Kidney capillary endothelial cell (primary cell): ENCODE measurements at regions not wholly inside any gene's neighbourhood (a gene's known extent, or its start where the extent isn't known, plus 50 kb on each side); places are given as distances from the start of the nearest gene placed in this dataset.
A peak's percentile ranks its signal among the peaks of the same experiment; 100 is the strongest.

Source experiments
- DNase-seq: peaks from one replicate; pipeline ENCODE4 v3.0.0-alpha.2; 2018; ENCODE audit warnings: low spot score

DNA sequence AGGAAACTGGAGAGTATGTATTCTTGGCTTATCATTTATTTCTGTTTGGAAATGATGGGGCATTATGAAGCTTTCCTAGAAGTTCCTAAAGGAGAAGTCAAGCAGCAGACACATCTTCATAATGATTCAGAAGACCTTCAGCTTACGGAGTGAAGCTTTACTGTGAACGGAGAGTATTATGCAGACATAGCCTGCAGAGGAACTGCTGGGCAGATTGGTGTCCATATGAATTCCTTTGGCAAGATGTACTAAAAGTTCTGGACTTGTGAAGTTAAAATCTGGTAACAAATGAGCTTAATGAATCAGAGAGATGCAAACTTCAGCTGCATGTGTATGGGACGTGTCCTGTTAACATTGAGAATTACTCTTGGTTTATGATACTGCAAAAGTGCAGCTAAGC is 60.1 kb downstream of the NABP1 start:
- DNase-seq, result no peak

DNA sequence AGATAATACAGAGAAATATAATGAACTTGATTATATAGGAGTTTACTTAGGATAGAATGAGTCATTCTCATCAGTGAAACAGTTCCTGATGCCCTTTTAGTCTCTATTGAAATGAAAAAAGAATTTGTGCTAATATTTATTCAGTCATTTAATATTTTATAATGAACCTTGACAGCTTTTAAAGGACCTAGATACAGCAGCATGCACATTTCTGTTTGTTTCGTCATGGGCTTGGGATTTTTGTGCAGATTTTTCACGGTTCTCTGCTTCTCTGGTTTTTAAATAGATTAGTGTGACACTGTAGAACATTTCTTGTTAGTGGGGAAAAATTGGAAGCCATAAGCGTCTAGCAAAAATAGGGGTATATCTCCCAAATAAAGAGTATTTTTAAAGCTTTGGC is 60.7 kb downstream of the NABP1 start:
- DNase-seq, result no peak

DNA sequence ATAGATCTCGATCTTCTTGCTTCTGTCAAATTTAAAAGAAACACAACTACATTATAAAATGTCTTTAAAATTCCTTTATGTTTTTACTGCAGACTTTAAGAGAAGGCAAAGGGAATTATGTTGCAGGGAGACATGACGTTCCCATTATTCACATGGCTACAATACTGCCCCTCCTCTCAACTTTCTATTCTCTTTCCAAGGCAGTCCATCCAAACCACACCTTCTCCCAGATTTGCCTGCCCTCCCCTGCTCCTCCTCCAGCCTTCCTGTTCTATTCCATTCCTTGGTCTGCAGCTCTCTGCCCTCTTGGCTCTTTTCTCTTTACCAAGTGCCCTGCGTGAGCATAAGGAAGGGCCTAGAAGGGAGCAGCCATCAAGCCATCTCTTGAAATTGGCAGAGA is 61.3 kb downstream of the NABP1 start:
- DNase-seq, result no peak

DNA sequence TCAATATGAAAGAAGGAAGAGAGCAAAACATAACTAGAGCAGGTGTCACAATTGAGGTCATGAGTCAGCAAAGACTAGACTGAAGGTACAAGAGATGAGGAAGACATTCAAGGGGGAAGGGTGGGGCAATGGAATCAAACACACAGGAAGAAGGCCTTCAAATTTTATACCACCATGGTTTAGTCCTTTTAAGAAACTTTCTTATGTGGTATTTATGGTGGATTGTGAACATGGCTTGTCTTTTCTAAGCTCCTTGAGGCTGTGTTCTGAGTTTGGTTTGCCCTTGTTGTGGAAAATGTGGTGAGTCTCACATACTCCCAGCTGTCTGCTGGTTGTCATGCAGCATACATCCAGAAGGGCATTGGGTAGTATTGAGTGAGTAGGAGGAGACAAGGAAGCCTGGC is 62.1 kb downstream of the NABP1 start:
- DNase-seq, result no peak

DNA sequence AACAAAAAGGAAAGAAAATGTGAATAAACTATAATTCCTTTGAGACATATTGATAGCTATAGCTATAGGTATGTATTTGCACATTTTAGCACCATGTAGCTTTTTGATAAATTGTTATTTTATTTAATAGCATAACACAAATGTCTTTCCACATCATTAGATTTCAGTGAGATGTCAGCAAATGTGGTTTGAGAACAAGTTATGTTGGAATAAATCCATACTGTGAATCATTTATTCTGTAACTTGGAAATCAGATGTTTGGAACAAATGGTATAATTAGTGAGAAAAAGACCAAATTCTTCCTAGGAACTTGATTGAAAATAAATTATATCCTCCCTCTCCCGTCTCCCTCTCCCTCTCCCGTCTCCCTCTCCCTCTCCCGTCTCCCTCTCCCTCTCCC is 62.8 kb downstream of the NABP1 start:
- DNase-seq, result no peak

DNA sequence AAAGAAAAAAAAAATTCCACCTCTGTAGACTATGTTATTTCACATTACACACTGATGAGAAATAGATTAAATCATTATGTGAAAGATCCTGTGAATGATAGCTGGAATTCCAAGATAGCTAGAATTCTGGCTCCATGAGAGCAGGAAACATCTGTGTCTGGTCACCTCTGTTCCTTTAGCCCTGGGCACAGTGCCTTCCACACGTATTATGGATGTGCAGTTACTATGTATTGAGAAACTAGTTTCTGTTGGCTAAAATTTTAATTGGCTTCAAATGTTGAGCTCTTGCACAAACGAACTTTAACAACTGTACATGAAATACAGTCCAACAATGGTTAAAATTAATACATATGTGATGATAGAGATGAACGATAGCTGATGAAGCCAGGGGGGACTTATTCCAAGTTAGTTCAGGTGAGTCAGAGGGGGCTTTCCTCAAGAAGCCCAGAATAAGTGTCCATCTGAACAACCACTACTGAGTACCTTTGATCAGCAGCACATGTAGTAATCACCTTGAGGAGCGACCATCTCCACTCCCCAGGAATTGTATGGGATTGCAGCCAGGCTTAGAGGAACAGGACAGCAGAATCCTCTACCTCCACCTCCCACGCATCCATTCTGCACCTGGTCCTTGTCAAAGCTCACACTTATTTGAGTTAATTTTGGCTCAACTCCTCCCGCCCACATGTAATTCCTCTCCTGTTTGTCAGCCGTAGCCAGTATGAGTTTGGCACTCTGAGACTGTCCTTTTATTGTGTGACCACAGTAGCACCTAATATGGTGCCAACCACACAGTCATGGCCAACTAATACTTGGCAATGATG is 68.6 kb downstream of the NABP1 start:
- no peak for DNase-seq

DNA sequence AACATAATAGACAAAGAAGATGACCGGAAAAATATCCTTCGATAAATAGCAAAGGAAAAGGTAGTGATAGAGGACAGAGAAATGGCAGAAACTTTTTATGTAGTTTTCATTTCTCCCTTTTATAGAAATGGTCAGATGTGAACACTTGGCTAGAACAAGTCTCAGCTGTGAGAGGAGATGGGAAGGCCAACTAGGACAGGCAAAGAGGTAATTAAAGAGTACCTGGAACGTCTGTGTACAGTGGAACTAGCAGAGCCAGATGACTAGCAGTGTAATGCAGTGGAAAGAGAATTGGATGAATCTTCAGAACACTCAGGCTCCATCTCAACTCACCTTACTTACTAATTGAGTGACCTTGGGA is 69.2 kb downstream of the NABP1 start:
- DNase-seq, result no peak

DNA sequence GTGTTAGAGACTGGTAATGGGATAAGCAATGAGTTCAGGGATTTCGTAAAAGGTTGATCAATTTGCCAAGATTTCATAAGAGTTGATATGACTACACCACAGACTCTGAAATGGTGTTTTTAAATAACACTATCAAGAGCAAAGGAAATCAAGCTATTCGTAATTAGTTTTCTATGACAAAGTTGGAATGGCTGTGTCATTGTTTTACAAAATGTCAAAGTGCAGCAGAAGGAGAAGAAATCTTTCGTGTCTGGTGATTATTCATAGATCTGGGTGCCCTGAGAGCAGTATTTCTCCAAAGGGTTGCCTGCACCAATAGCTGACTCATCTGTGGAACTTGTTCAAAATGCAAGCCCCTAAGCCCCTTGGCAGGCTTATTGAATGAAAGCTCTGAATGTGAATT is 70.1 kb downstream of the NABP1 start:
- no peak for DNase-seq

DNA sequence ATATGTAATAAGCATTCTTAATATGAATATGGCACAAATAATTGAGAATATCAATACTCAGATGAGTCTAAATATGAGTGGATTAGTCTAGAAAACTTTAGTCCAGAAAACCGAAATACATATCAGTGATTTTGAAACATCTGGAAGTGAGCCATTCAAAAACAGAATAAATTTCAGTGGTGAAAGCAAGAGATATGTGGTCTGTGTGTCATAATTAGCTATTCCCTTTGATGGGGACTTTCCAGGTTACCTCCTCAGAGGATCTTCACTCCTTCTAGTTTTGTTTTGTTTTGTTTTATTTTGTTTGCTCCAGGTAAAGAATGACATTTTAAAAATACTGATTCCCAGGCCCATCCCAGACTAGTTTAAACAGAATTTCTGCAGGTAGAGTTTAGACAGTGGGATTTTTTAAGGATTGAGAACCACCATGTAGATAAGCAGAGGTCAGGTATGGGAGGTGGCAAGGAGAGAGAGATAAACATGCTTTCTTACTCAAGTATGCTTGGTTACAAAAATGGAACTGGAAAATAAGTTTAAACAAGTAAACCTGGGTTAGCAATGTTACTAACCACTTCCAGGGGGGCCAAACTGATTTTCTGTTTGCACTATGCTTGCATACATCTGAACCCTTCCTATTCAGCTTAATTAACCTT is 70.7 kb downstream of the NABP1 start:
- DNase-seq, result no peak

DNA sequence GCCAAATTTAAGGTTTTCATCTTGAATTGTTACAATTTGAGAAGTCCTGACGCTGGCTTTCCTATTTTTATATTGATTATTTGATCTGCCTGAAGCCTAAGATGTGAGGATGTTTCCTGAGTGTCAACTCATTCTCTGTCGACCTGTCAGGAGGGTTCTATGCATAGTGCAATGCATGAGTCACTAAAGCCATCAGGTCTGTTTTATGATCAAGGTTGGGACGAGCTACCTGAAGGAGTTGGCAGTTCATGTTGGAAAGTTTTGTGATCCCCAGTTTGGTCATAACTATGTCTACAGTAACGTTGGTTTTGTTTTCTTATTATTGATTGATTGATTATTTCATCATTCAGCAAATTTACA is 71.2 kb downstream of the NABP1 start:
- no peak for DNase-seq

DNA sequence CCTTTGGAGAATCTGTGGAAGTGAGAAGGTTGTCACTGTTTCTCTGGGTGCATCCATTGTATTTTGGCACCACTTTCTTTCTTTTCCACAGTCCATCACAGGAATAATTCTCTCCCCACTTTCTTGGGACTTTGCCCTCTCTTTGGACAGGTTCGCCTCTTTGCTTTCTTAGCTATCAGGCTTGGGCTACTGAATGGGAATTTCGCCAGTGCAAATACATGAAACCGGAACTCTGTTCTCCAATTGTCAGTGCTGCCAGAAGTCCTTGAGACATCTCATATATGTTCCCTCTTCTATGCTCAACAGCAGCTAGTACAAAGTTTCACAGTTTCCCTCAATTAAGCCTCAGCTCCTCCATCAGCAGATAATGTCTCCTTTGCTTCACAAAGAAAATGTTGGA is 76.2 kb downstream of the NABP1 start:
- no peak for DNase-seq

DNA sequence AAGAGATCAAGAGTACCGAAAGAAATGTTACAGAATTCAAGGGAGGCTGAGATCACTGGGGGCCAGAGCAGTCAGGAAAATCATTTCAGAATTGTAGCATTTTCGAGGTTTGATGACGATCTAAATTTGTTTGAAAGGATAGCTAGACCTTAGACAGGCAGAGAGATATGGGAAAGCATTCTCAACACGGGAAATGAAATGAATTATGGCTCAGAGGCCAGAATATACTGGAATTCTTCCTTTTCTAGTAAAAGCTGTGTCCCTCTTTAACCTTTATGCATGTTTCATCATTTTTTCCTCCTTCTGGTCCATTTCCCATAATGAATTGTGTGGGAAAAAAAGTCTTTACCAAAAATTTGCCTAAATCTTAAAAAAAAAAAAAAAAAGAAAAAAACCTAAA is 78.8 kb downstream of the NABP1 start:
- DNase-seq, result no peak

DNA sequence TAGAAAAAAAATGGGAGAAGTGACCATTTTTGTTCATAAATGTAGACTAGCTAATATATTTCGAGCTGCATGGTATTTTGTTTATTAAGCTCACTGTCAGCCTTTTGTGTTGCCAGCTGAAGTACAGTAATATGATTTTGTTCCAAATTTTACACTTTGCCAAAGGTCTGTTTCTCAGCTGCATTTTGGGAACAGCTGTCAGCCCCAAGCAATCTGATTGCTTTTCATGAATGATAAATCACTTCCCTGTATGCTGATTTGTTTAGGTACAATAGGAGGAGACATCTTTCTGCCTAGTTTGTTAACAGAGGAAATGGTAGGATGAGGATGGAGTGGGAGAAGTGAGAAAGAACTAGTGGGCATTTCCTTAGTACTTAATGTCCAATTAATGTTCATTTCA is 79.3 kb downstream of the NABP1 start:
- DNase-seq, result no peak

DNA sequence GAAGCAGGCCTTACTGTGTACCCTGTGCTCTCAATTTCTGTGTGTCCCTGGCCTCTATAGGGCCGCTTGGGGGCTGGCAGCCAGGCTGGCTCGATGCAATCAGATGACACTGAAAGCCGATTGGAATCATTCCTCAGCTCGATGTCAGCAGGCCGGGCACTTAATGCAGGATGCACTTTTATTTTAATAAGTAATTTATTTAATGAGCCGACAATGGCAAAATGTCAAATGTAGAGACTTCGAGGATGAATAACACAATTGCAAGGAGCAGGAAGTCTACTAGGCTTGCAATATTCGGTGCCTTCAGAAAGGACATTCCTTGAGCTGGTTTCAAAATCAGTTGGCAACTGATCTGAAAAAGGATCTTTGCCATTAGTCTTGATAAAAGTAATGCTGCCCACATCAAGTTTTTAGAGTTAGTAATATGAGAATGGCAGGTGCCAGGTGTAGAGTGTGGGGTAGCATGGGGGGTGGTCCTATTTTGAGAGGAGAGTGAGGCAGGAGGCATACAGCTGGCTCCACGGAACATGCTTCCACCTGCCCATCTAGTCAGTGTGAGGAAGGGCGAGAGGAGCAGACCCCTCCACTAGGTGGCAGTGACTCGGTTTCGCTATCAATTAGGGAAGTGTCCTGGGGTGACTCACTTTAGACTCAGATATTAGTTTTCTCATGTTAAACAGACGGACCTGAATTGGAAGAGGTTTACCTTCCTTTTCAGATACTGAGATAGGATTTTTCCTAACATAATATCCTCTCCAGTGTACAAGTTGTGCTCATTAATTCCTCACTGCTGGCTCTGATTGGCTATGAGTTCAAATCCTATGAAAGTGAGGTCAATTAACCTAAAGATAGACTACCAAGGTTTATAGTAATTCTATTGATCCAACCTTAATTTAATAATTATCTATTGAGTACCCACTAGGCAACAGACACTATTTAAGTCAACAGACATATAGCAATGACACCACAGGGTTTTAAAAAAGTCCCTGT is 80.9 kb downstream of the NABP1 start:
- DNase-seq, result peak; percentile 45

DNA sequence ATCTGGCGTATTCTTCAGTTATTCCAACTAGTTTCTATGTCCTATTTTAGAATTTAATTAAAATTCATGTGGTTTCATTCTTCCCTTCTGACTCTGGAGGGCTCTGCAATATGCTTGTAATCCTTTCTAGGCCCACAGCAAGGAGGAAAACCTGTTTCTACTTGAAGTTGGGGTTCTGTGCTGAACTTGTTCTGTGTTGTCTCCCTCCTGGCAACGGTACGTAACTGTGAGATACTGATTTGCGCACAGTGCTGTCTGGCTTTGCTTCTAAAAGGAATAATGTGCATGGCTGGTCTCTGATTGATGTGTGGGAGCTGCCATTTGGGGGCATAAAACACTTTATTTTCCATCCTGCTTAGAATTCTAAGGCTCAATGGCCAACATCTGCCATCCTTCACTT is 81.7 kb downstream of the NABP1 start:
- no peak for DNase-seq

DNA sequence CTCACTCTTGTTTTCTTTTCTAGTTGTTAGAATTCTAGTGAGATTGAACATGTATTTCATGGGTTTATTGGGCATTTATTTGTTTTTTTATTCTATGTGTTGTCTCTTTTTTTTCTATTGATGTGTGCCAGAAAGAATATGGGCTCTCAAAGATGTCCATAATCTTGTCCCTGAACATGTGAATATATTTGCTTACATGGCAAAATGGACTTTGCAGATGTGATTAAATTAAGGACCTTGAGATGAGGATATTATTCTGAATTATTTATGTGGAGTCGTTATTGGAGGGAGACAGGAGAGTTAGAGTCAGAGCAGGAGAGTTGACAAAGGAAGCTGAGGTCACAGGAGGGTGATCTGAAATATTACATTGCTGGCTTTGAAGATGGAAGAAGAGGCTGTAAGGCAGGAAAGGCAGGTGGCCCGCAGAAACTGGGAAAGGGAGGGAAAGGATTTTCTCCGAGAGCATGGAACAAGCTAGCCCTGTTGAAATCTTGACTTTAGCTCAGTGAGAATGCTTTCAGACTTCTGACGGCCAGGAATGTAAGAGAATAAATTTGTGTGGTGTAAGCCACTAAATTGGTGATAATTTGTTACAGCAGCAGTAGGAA is 82.8 kb downstream of the NABP1 start:
- no peak for DNase-seq

DNA sequence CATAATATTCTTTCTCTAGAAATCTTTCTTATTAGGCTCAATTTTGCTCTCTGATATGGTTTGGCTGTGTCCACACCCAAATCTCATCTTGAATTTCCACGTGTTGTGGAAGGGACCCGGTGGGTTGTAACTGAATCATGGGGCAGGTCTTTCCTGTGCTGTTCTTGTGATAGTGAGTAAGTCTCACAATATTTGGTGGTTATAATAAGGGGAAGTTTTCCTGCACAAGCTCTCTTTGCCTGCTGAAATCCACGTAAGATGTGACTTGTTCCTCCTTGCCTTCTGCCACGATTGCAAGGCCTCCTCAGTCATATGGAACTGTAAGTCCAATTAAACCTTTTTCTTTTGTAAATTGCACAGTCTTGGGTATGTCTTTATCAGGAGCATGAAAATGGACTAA is 73.8 kb downstream of the CAVIN2 start:
- no peak for DNase-seq

DNA sequence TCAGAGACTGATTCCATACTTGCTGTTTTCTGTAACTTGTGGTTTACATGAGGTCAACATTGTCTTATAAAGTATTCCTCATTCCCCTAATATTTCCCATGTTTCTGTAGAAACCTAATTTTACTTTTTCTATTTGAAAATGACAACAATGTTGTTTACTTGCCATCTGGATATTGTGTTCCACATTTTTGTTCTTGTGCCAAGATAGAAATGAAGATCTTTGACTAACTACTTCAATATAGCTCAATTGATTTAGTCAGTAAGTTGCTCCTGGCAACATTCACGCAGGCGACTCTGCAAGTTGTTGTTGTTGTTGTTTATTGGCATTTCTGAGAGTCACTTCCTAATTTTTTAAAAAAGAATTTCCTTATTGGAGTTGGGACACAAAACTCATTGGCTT is 69.5 kb downstream of the CAVIN2 start:
- DNase-seq, result no peak

DNA sequence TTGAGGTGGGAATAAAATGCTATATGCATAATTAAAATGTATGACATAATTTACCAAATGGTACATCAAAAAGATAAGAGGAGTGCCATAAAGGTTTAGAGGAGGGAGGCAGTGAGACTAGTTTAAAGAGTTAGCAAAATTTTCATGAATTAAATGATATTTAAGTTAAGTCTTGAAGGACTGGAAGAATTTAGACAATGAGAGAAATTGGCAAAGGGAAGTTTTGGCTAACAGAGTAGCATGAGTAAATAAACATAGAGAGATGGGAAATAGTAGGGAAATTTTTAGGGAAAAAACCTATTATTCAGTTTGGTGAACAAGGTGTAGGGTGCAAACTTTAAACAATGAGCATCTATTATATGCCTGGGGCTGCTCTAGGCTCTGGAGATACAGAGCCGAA is 68.8 kb downstream of the CAVIN2 start:
- no peak for DNase-seq

DNA sequence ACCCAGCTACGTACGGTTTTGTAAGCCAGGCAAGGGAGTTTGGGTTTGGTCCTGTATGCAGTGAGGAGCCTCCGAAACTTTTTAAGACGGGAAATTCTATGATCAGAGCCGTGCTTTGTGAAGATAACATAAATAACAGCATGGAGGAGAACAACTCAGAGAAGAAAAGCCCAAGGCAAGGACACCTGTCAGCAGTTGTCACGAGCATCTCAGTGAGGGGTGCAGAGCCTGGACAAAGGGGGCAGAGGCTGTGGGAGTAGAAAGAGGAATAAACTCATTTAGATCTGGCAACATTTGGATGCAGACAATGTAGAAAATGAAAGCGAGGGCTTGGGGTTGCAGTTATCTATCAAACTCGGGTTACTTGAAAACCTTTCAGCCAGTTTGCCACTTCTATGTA is 64.5 kb downstream of the CAVIN2 start:
- no peak for DNase-seq

DNA sequence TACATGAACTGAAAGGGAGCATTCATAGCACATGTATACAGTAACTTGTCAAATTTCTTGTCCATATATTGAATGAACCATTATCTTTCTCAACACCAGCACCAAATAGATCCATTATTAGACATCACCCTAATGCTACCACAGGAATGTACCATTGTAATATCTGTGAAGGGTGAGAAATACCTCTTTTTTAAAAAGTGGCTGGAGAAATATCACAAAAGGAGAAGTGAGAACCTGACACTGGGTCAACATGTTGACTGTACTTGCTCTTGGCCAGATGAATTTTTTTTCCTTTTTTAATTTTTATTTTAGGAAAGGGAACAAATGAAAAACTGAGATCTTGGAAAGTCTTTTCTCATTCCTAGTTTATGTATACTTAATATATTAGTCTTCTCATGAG is 63.5 kb downstream of the CAVIN2 start:
- no peak for DNase-seq
